Activated T-cell treated with anti-CD3 and anti-CD28 coated beads for 4 hours (primary cell): ENCODE measurements at regions not wholly inside any gene's neighbourhood (a gene's known extent, or its start where the extent isn't known, plus 50 kb on each side); places are given as distances from the start of the nearest gene placed in this dataset.

ENCODE experiments used
- DNase-seq: peaks from one replicate; pipeline ENCODE4 v3.0.0-alpha.2; 2020

DNA sequence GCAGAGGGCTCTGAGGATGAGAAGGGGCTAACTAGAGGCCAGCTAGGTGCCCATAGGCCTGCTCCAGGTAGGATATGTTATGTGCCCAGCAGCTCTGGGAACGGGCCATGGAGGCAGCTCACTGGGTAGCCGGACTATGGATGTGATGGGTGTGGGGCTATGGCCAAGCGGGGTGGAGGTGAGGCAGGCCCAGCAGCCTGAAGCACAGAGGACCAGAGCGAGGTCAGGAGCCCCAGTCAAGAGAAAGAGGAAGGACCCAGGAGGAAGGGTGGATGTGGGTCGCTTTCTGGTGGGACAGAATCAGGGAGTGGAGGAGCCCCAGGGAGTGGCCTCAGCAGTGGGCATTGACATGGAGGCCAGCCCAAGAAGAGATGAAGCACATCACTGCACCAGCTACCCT lies 117.9 kb upstream of the MLN start:
- DNase-seq: no peak

DNA sequence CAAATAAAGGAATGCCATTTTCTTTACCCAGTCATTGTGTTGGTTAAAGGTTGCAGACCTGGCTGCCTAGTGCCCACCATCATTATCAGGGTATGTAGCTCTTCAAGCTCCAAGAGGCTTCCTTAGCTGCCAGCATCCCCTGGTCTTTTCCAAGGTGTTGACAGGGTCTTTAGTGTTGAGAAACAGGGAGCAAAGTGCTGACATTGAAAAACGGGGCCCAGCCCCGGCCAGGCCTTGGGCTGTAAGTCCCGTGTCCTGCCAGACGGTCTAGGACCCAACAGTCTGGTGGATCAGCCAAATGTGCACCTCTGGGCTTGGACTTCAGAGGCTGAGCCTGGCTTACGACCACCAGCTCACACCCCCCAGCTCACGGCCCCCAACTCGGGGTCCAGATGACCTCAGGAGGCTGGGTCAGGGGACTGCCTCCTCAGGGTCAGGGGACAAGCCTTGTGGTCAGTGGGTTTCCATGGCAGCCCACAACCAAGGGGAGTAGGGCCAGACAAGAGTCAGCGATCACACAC lies 114.4 kb upstream of the MLN start:
- DNase-seq: no peak

DNA sequence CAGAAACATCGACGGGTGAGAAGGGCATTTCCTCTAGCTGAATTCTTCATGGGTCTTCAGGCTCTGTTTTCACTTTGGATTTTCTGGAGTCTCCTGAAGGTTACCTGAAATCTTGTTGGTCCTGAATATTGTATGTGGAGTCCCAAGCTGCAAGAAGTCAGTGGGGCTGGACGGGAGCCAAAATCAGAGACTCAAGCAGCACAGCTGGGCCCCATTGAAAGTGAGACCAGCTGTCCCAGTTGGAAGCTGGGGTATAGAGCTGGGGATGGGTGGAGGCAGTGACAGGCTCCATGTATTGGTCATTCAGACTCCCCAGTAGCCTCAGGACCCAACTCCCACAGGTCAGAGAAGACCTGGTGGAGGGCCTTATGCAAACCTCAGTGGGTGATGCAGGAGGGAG lies 111.3 kb upstream of the MLN start:
- DNase-seq: no peak

DNA sequence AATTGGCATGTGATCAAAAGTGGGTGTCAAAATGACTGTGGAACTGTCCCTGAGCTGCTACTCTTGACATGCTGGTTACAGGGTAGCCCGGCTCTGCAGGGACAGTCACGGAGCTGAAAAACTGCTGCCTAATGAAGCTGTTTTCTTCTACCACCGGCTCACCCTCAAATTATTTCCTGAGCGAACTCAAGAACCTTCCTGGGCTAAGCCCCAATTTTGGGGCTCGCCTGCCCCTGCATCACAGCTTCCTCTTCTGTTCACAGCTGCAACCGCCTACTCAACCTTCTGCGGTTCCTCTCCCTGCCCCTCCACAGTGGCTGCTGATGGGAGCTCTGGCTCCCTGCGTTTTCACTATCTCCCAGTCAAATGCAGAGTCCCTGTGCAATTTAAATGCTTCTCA lies 110.8 kb upstream of the MLN start:
- DNase-seq: peak; percentile 35

DNA sequence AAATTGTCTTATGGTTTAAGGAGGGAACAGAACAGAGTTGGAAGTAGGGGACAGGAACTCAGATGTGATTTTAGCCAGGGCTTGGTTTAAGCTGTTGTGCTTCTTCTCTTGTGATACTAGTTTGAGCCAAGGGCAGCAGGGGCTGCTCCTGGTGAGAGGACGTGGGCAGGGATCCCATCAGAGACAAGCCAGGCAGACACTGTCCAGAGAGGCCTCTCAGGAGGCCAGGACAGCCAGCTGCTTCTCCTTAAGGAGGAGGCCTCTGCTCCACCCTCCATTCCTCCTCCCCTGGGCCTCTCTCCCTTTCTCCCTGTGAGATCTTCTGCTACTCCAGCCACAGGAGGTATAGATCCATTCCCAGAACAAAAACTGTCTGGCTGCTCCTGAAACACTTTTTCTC lies 108.4 kb upstream of the MLN start:
- DNase-seq: no peak

DNA sequence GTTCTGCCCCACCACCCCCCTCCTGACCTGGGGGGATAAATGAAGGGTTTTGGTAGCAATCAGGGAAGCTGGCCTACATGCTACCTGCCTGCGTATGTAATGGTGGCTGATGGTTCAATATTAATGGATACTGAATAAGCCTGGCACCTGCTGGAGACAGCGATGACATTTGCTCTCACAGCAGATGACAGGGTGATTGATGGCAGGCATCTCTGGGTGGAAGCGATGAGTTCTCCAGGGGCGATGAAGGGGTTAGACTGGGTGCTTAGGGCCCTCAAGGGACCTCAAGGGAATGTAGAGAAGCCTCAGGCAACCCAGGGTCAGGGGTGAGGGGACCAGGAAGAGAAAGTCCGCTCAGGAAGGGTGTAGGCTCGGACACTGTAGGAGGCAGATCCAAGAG lies 107.7 kb upstream of the MLN start:
- DNase-seq: no peak

DNA sequence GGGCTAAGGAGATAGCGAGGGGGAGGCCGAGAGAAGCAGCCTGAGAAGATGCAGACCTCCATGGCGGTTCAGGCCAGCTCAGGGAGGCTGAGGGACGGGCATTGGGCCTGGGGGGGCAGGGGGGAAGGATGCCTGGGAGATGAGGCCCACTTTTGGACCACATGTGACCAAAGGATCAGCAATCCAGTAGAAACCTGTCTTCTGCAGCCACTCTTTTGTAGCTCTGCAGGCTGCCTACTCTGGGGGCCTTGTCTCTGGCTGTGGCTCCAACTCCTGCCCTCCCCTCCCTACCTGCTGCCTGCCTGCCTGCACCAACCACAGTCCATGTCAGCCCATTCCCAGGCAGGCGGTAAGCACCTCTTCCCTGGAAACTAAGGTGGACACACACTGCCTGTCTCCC lies 106.8 kb upstream of the MLN start:
- no peak for DNase-seq

DNA sequence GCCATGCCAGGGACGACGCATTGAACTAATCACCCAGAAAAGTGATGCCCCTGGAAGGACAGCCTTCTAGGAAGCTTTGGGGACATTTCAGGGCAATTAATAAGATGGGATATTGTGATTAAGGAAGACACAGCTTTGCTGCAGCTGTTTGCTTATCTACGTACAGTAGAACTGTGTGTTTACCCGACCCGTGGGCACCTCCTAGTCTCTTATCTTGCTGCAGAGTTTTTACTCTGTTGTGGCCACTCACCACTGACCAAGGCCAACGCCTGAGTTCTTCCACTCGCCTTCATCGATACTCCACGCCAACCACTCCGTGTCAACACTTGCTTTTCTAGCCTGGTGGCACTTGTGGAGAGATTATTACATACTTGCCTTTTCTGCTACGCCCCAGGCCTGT lies 105.9 kb upstream of the MLN start:
- DNase-seq: no peak

DNA sequence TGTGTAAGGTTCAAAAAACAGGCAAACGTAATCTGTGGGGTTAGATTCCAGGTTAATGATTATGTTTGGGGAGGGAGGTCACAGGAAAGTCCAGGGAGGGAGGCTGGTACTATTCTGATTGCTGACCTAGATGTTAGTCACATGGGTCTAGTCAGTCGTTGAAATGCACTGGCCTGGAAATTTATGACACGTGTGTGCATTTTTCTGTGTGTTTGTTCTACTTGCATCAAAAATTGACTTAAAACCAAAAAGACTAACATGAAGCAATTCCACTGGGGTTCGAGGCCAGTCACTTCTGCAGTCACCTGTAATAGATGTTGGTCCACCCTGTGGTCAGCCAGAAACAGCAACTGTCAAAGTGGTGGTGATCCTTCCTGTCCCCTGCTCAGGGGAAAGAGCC lies 104.2 kb upstream of the MLN start:
- no peak for DNase-seq

DNA sequence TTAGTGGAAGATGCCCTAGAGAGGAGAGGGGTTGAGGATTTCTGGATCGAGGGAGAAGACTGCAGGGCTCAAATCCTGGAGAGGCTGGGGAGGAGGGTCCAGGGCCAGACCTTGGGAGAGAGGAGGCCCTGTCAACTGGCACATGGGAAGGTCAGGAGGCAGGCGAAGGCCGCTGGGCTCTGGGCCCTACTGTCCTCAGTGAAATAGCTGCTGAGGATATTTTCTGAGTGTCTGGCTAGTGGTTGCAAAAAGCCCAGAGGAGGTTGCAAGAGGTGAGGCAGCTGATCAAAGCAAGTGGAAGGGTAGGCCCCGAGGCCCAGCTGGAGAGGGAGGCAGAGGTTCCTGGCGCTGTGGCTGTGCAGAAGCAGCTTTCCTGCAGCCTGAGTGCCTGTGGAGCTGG lies 103.4 kb upstream of the MLN start:
- DNase-seq: no peak

DNA sequence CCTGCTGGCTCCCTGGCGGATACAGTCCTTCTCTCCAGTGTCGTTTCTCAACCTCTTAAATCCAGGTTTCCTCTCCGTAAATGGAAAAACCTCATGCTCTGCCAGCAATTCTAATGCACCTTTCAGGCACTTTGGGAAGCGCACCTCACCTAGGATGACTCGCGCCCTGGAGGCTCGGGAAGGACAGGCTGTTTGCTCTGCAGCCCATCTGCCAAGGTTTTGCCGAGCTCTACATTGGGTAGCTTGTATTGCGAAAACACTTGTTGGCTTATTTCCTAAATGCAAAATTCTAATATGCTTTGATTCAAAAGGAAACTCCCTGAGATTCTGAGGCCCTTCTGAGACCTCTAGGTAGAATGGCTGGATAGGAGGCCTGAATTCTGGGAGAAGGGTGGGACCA lies 102.6 kb upstream of the MLN start:
- DNase-seq: no peak

DNA sequence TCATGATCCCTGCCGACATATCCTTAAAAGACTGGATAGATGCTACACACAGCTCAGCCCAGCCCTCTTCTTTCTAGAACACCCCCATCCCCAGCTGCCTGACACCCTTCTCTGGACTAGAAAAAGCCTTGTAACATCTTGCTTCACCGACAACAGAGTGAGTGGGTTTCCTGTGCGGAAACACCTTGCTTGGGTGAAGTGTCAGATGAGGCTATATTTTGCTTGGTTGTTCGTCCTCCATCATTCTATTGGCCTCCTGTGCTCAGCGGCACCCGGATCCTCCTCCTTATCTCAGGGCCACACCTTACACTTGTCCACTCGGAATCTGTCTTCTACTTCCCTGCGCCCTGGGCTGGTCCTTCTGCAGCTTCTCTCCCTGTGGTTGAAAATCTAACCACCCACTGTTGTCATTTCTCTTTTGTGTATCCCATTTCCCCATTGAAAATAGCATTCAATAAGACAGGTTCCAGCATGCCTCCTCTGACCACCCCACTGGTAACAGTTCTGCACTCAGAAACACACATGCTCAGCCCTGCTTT lies 101.3 kb upstream of the MLN start:
- peak; percentile 9 for DNase-seq

DNA sequence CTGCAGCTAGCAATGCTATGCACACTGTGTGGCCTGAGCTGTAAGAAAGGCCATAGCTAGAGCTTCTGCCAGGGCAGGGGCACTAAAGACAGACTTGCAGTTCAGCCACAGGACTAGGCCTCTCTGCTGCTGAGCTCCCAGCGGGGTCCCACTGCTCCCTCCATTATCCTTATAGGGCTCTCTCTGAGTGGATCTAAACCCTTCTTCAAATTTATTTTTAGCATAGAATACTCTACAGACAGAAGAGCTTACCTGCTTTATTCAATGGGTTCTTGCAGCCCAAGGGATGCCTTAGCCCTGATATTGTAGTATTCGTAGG lies 100.9 kb upstream of the MLN start:
- no peak for DNase-seq

DNA sequence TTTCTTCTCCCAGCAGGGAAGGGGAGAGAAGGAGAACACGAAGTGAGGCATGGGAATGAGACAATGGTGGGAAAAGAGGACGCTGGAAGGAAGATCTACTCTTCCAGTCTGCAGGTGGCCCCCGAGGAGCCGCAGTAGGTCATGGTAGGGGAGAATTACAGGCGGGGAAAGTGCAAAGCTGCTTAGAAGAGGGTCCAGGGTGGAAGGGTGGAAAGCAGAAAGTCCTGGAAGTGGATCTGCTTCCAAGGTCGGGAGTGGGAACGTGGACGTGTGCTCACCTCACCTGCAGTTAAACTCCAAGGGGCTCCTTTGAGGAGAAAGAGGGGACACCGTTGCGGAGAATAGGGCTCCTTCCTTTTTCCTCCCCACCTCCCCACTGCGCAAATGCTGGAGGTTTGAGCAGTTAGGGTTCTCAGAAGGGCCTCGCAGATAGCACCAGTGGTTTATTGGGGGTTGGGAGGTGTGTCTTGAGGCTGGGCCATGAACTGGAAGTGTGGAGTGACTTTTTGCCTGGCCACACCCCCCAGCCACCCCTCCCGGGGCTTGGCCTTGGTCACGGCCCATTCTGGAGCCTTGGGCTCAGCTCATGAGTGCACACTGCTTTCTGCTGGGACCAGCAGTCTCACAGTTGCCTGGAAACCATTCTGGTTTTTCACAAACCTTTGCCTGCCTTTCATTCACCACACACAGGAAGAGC lies 100.4 kb upstream of the MLN start:
- DNase-seq: peak; percentile 20

DNA sequence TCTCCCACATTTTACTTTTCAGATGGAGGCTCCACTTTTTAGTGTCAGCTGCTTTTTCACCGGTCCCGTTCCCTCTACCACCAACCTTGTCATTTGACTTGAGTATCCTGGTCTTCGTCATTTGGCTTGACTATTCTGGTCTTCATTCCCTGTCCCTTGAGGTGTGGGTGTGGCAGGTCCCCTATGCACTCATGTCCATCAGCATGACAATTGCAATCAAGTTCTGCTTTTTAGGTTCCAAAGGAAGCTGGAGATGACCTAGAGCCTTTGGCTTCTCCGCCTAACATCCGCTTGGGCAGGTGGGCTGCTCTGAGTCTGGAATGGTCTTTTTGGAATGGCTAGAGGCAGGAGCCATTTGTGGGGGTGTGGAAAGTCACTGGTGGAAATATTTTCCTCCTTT lies 99.8 kb upstream of the MLN start:
- no peak for DNase-seq

DNA sequence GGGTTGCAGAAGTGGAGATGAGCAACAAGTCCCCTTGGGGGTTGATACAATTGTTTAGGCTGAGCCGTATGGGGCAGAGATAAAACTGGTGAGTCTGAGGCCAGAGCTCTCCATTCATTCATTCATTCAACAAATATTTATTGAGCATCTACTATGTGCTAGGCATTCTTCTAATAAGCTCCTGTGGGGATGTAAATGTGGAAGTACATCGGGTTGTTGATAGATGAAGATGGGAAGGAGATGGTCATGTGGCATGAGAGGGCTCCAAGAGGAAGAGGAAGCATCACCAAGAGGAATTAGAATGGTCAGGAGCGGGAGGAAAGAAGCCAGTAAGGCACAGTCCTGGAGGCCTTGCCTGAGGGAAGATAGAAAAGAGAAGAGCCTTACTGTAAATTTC lies 98.7 kb upstream of the MLN start:
- DNase-seq: no peak

DNA sequence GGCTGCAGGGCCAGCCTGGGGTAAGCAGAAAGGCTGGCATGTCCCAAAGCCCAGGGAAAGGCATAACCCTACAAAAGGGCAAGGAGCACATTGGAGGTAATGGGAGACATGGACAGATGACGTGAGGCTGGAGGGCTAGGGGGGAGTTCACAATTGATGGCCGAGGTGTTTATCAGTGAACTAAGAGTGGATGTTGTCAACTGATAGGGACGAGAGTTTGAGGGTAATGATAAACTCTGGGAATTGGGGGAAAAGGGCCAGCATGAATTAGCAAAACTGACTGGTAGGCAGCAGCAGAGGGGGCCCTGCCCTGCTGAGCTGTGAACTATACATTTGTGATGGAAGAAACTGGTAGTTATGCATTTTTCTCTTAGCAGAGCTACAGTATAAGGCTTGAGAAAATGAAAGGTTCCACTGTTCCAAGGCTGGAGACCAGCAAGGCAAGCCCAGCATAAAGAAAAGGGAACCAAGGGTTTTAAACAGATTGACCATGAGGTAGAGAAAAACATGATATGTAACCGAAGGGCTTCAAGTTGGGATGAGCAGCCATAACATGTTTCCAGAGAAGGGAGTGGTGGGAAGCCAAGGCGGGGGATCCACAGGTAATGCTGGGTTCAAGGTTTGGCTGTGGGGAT lies 98.1 kb upstream of the MLN start:
- DNase-seq: no peak

DNA sequence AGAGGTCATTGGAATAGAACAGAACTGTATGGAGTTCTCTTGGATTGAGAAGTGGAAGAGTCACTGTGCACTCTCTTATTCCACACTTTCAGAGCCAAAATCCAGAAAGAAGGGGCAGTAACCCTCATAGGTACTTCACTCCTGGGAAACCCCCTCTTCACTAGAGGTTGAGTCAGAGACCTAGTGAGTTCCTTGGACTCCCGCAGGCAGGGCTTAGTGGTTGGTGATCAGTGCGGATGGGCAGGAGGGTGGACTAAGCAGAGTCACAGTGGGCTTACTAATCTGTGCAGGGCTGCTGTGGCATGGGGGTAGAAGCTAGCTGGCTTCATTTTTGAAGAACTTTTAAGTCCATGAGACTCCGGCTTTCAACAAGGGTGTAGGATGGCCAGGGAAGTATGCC lies 95.0 kb upstream of the MLN start:
- no peak for DNase-seq

DNA sequence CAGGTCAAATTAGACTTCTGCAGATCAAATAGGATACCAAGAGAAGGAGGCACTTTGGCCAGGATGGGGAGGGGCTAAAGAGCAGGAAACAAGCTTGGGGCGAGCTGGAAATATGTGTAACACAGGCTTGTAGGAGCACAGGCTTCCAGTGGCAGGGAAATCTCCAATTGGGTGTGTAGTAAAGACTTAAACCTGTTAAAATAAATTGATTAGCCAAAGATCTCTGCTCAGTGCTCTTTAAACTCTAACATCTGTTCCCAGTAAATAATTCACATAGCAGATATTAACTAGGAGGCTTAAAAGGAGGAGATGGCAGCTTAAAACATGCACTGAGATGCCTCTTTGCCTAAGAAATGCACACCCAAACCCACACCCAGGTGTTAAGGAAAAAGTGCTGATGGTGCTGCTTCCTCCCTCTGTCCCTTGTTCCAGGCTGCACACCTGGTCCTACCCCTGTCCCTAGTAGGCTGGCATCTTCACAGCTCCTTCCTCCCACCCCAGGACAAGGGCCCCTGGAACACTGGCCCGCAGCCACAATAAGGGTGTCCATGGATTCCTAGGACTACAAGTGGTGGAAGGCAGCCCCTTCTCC lies 93.5 kb upstream of the MLN start:
- DNase-seq: no peak

DNA sequence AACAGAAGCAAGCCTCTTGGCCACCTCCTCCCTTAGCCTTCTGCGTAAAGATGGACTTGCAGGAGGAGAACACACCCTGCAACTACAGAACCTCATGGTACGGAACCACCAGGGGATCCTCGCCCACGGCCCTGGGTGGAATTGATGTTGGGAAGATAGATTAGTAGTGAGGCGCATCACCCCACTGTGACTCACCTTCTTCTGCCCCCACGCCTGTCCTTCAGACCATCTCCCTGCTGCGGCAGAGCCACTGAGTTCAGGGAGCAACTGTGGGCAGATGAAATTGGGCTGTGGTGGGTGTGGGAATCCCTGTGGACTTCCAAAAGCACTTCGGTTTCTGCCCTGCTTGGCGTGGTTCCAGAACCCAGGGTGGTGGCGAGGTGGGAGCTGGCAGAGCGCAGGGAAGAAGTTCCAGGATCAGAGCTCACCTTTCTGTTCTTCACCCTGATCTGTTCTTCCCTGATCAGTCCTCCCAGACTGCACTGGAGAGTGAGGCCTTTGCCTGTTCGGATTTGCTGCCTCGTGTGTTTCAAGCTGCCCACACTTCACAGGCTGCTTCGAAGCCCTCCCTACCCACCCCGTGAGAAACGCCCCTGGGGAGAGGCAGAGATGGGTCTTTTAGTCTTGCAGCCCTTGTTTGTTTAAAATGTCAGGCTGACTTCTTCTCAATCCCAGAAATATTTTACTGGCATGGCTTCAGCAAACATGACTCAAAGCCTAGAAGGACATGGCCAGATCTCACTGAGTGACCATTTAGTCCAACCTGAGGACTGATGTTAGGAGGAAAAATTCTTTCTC lies 92.8 kb upstream of the MLN start:
- DNase-seq: no peak

DNA sequence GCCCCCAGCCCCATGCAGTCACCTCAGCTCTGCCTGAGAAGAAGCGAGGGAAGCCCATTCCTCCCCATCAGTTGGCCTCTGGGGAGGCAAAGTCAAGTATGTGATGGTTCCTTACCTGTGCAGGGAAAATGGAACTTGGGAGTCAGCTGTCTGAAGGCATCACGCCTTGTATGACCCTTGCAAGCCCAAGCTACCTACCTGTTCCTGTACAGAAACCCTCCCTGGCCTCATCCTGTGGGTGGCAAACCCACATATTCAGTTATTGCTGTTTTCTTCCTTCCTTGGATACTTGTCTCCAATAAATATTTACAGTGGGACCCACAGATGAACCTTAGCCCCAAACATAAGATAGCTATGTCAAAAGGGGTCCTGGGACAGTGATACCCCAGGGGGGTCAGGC lies 92.2 kb upstream of the MLN start:
- DNase-seq: no peak

DNA sequence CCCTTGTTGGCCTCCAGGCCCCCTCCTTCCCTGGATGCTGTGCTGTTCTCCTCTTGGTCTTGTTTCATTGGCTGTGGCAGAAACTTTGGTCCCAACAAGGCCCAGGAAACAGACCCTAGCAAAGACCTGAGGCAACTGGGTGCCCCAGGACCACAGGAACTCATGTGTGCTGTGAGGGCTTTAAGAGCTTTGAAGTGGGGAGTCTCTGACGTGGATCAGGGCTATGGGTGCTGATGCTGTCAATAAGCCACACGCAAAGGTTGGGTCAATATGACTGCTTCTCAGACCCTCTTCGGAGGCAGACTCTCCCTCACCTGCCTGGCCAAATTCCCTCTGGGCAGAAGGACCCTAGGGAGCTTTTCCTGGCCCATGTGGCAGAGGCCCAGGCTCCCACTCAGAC lies 91.5 kb upstream of the MLN start:
- no peak for DNase-seq

DNA sequence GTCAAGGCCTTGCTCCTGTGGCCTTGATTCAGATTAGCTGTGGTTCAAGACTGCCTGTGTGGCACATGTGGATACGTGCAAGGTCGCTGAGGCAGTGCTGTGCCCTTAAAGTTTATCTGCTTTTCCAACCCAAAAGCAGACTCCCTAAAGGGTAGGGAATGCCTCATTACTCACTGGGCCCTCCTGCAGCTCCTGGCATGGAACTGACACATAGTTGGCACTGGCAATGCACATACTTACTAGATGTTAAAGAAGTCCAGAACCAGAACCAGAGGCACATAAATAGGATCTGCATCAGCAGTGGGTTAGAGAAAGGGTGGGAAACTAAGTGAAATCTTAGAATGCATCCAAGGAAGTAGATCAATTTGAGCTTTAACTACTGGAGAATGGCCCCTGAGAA lies 90.6 kb upstream of the MLN start:
- no peak for DNase-seq
